BLaER1 treated with 17β-estradiol and CSF1 and Interleukin-3, amounts not matched to agents 10 nM and 100 nM (cell line): ENCODE measurements at regions not wholly inside any gene's neighbourhood (a gene's known extent, or its start where the extent isn't known, plus 50 kb on each side); places are given as distances from the start of the nearest gene placed in this dataset.

Experiments
- H3K27ac ChIP-seq, 11 experiments: shearing (Covaris generic); formaldehyde crosslinking; 2 replicates each; pipeline ENCODE4 v1.8.1; 2022
- H3K27me3 ChIP-seq, 11 experiments: shearing (Covaris generic); formaldehyde crosslinking; 2 replicates each; pipeline ENCODE4 v1.8.1; 2022
- H3K36me3 ChIP-seq, 11 experiments: shearing (Covaris generic); formaldehyde crosslinking; 2 replicates each; pipeline ENCODE4 v1.8.1; 2022
- H3K4me1 ChIP-seq, 10 experiments: shearing (Covaris generic); formaldehyde crosslinking; 2 replicates each; pipeline ENCODE4 v1.8.1; 2022
- H3K4me2 ChIP-seq, 11 experiments: shearing (Covaris generic); formaldehyde crosslinking; 2 replicates each; pipeline ENCODE4 v1.8.1; 2022
- H3K4me3 ChIP-seq, 10 experiments: shearing (Covaris generic); formaldehyde crosslinking; 2 replicates each; pipeline ENCODE4 v1.8.1; 2022
- H3K9ac ChIP-seq, 11 experiments: shearing (Covaris generic); formaldehyde crosslinking; 2 replicates each; pipeline ENCODE4 v1.8.1; 2022
- H3K9me3 ChIP-seq, 11 experiments: shearing (Covaris generic); formaldehyde crosslinking; replicated peaks in 1 of 11; 2 replicates each; pipeline ENCODE4 v1.8.1; 2022
- H4K20me1 ChIP-seq, 11 experiments: shearing (Covaris generic); formaldehyde crosslinking; 2 replicates each; pipeline ENCODE4 v1.8.1; 2022
- Cebpa-rat ChIP-seq, 11 experiments: shearing (Covaris generic); IDR thresholded peaks; 2 replicates each; pipeline ENCODE4 v1.8.1; 2022

DNA sequence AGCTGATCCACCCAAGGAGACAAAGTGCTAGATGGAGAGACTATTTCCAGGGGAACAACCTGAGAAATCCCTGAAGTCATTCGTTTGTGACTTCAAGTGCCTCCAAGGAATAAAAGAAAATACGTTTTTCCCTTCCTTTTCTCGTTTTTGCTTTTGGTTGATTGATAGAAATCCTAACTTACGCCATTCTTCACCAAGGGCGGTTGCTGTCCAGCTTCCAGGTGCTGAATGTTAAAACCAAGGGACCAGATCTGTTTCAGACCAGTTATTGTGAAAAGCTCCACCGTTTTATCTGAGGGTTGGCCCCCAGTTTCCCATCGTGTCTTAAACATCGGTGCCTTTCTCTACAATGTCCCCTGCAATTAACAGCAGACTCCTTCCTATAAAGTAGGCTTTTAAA is 600.7 kb upstream of the SGCD start:
- H3K9ac ChIP-seq = no peak overlapping the region

DNA sequence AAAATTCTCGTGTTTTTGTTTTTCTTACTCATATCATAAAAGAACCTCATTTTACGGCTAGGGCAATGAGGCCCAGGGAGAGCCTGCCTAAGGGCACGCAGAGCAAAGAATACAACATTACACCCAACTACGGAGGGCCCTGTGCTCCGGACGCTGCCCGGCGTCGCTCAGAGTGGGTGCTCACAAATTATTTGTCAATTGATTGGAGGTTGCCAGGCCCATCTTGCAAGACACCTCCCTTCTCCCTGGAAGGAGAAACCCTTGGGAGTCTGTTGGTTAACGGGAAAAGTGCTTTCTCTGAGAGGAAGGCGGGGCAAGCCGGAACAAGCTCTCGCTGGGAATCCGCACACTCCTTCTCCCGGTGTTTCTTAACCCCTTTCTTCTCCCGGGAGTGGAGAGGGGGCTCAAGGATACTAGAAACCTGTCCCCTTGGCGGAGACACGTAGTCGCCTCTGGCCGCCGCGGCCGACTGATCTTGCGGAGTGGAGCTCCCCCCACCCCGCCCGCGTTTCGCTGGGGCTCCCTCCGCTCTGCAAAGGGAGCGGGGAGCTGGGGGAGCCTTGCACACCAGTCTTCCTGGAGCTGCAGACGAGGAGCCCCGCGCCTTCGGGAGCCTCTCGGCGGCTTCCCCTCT is 599.3 kb upstream of the SGCD start:
- no peak overlapping the region for H3K4me2 ChIP-seq

More for the DNA sequence above, 600.7 kb upstream of the SGCD start:
- H3K27me3 ChIP-seq = no peaks in the 10 kb centered on the region
- H3K4me1 ChIP-seq = no peaks in the 10 kb centered on the region; a peak in 1 of 20 replicates
- H3K4me3 ChIP-seq = no peak overlapping the region
- TF ChIP-seq Cebpa-rat (IDR thresholded peaks at IDR 0.05) = no peak
- no peaks in the 10 kb centered on the region for H3K36me3 ChIP-seq
- H3K4me2 ChIP-seq = no peak overlapping the region; a peak in 1 of 22 replicates
- H3K9me3 ChIP-seq = peaks cover 21 to 31% (median 26%) of the 10 kb centered on the region in 11 experiments
- H4K20me1 ChIP-seq = no peaks in the 10 kb centered on the region
- H3K27ac ChIP-seq = no peak overlapping the region

DNA sequence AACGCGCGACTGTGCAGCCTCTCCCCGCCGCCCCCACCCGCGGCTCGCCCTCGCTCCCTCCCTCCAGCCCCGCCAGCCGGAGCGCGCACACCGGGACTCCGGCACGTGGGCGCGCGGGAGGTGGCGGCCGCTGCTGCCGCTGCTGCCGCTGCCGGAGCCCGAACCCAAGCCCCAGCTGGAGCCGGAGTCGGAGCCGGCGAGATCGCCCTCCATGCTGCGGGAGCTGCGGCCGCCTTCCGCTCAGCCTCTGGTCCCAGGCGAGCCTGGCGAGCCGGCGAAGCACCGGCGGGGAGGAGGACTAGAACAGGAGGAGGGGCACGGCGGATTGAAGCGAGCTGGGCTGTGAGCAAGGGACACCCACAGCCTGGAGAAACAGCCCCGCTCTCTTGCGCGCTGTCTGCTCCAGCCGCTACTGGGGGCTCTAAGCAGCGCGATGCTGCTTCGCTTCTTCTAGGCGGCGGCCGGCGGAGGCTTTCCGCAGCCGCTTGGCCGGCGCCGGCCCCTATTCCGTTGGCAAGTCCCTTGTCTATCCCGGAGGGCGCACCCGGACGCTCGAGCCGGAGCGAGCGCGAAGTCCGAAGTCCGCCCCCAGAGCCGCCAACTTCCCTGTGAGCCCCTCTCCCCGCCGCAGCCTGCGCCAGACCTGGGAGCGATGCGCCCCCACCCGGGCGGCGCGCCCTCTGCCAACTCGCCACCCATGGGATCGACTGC is 598.7 kb upstream of the SGCD start:
- Histone ChIP-seq H3K4me1 (no peaks in the 10 kb centered on the region; a peak in 1 of 20 replicates), H3K9me3 (peaks cover 21 to 31% (median 26%) of the 10 kb centered on the region in 11 experiments), H3K27ac (no peak overlapping the region), H3K27me3 (no peaks in the 10 kb centered on the region), H3K4me2 (no peak overlapping the region), H3K4me3 (no peak overlapping the region), H3K36me3 (no peaks in the 10 kb centered on the region), H4K20me1 (no peaks in the 10 kb centered on the region), H3K9ac (no peak overlapping the region)
- no peak for TF ChIP-seq Cebpa-rat (IDR thresholded peaks at IDR 0.05)

More for the DNA sequence above, 599.3 kb upstream of the SGCD start:
- Histone ChIP-seq H3K4me1 (no peaks in the 10 kb centered on the region; a peak in 1 of 20 replicates), H3K9me3 (peaks cover 21 to 31% (median 26%) of the 10 kb centered on the region in 11 experiments), H3K4me3 (no peak overlapping the region), H3K36me3 (no peaks in the 10 kb centered on the region), H3K27me3 (no peaks in the 10 kb centered on the region), H3K27ac (no peak overlapping the region), H3K9ac (no peak overlapping the region), H4K20me1 (no peaks in the 10 kb centered on the region)
- TF ChIP-seq Cebpa-rat (IDR thresholded peaks at IDR 0.05) = no peak

DNA sequence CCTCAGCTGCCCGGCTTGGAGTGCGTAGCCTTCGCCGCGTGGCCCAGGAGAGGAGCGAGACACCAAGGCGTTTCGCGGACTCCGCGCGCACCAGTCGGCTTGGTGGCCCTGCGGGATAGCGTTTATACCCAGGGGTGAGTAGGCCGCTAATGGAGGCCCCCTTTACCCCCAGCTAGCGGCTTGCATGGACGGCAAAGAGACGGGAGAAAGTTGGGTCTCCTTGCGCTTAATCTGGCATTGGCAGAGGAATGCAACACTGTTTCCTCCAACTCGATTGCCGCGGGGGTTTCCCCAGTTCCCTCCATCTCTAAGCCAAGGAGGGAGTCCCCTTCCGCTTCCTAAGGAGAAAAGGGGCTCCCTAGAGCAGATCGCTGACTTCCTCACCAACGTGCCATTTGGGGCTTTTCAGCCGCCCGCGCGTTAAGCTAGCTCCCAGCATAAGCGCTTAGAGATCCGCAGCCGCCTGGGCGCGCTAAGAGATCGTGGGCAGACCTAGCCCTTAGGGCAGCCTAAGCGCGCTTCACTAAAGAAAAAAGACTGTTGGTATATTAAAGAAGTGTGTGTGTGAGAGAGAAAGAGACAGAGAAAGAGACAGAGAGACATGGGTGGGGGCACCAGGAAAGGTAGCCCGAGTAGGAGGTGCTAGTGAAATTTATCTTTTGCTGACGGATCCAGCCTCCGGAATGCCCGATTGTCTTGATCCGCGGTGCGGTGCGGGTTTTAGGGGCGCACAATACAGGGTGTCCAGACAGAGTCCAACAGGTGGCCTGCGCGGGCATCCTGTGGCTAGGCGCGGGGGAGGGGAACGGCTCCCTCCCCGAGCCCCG is 597.9 kb upstream of the SGCD start:
- H3K27me3 ChIP-seq = no peaks in the 10 kb centered on the region

DNA sequence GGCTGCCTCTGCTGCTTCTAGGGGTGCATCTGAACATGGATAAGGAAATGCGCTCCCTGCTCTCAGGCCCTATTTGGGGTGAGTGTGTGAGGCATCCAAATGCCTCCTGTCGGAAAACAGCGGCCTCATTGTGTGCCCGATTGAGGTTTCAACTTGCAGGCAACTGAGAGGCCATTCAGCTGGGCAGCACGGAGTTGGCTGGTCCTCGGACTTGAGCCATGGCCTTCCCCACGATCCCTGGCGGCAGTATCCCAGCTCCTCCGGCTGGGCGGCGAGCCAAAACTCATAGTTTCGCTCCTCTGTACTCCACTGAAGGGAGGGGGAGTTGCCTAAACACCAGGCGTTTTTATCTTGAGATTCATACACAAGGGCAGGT is 597.3 kb upstream of the SGCD start:
- H3K9ac ChIP-seq = no peak overlapping the region
- H3K27me3 ChIP-seq = no peaks in the 10 kb centered on the region
- no peaks in the 10 kb centered on the region; a peak in 1 of 20 replicates for H3K4me1 ChIP-seq
- TF ChIP-seq Cebpa-rat (IDR thresholded peaks at IDR 0.05) = no peak
- H3K36me3 ChIP-seq = no peaks in the 10 kb centered on the region
- peaks cover 21 to 31% (median 26%) of the 10 kb centered on the region in 11 experiments for H3K9me3 ChIP-seq
- no peak overlapping the region for H3K27ac ChIP-seq
- H4K20me1 ChIP-seq = no peaks in the 10 kb centered on the region
- no peak overlapping the region for H3K4me2 ChIP-seq
- no peak overlapping the region for H3K4me3 ChIP-seq

More for the DNA sequence above, 597.9 kb upstream of the SGCD start:
- H3K4me1 ChIP-seq = no peaks in the 10 kb centered on the region; a peak in 1 of 20 replicates
- peaks cover 21 to 31% (median 26%) of the 10 kb centered on the region in 11 experiments for H3K9me3 ChIP-seq
- H3K9ac ChIP-seq = no peak overlapping the region
- no peaks in the 10 kb centered on the region for H4K20me1 ChIP-seq
- no peak for TF ChIP-seq Cebpa-rat (IDR thresholded peaks at IDR 0.05)
- no peak overlapping the region for H3K4me3 ChIP-seq
- no peak overlapping the region for H3K27ac ChIP-seq
- no peaks in the 10 kb centered on the region for H3K36me3 ChIP-seq
- H3K4me2 ChIP-seq = no peak overlapping the region

DNA sequence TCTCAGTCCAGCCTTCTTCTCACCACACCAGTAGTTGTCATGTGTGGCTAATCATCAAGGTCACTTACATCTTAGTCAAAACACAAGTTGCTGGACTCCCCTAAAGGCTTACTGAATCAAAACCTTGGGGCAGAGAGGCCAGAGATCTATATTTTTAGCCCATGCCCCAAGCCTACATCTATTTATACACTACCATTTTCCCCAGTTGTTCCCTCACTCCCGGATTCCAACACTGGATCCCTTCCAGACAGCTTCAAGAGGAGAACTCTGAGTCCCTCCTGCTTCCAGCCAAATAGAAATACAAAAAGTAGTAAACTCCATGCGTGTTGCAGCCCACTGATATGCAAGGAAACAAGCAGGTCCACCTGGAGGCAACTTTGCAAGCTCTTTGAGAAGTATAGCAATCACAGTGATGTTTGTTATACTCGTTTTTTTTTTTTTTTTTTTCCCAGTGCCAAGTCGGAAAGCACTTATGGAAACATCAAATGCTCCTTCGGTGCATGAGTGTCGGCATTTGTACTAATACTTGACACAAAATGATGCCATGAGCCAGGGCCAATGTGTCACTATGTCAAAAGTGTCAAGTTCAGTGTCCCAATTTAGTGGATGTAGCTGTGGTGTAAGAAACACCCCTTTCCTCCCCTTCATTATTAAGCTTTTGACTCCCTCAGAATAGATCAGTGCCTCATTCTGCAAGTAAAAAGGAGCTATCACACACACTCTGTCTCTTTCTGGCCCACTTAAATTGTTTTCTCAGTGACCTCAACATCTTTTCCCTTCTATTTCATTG is 594.2 kb upstream of the SGCD start:
- no peaks in the 10 kb centered on the region for H3K27me3 ChIP-seq
- peaks cover 19 to 23% (median 22%) of the 10 kb centered on the region in 11 experiments for H3K9me3 ChIP-seq
- no peak overlapping the region for H3K4me3 ChIP-seq
- no peaks in the 10 kb centered on the region for H3K36me3 ChIP-seq
- H3K4me1 ChIP-seq = no peaks in the 10 kb centered on the region
- no peak overlapping the region for H3K4me2 ChIP-seq
- no peak for TF ChIP-seq Cebpa-rat (IDR thresholded peaks at IDR 0.05)
- no peaks in the 10 kb centered on the region for H4K20me1 ChIP-seq
- no peak overlapping the region for H3K27ac ChIP-seq
- H3K9ac ChIP-seq = no peak overlapping the region

DNA sequence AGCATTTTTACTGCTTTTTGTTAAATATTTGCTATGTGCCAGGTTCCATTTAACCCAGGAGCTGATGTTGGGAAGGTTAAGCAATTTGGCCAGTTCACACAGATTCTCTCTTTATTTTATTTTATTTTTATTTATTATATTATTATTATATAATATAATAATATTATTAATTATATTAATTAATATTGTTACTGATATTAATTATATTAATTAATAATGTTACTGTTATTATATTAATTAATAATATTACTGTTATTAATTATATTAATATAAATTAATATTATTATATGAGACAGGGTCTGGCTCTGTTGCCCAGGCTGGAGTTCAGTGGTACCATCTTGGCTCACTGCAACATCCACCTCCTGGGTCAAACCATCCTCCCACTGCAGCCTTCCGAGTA is 593.0 kb upstream of the SGCD start:
- H3K27me3 ChIP-seq = no peaks in the 10 kb centered on the region
- peaks cover 8 to 11% (median 10%) of the 10 kb centered on the region in 11 experiments for H3K9me3 ChIP-seq
- H3K4me1 ChIP-seq = no peaks in the 10 kb centered on the region
- no peak overlapping the region for H3K4me3 ChIP-seq
- no peak overlapping the region for H3K9ac ChIP-seq
- H3K4me2 ChIP-seq = no peak overlapping the region
- no peak overlapping the region for H3K27ac ChIP-seq
- no peaks in the 10 kb centered on the region for H3K36me3 ChIP-seq
- no peaks in the 10 kb centered on the region for H4K20me1 ChIP-seq
- no peak for TF ChIP-seq Cebpa-rat (IDR thresholded peaks at IDR 0.05)

DNA sequence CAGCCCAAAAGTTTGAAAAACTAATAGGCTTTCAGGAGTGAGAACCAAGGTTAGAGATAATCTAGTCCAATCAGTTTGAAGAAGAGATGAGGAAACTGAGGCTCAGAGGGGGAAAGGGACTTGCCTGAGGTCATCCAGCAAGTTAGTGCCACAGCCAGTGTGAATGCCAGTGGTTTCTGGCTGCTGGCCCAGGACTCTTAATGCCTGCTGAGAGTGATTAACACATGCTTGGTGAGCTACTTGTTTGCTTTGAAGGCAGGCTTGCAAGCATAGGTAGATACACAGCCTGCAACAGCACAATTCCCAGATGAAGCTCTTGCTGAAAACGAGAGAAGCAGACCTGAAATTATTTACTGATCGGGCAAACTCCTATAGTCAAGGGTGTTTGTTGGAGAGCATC is 591.6 kb upstream of the SGCD start:
- H3K4me2 ChIP-seq = no peak overlapping the region
- no peaks in the 10 kb centered on the region for H3K27me3 ChIP-seq
- H3K9me3 ChIP-seq = no peaks in the 10 kb centered on the region
- no peak for TF ChIP-seq Cebpa-rat (IDR thresholded peaks at IDR 0.05)
- no peaks in the 10 kb centered on the region for H3K4me1 ChIP-seq
- H3K9ac ChIP-seq = no peak overlapping the region
- no peaks in the 10 kb centered on the region for H4K20me1 ChIP-seq
- H3K27ac ChIP-seq = no peak overlapping the region
- H3K4me3 ChIP-seq = no peak overlapping the region
- no peaks in the 10 kb centered on the region for H3K36me3 ChIP-seq

DNA sequence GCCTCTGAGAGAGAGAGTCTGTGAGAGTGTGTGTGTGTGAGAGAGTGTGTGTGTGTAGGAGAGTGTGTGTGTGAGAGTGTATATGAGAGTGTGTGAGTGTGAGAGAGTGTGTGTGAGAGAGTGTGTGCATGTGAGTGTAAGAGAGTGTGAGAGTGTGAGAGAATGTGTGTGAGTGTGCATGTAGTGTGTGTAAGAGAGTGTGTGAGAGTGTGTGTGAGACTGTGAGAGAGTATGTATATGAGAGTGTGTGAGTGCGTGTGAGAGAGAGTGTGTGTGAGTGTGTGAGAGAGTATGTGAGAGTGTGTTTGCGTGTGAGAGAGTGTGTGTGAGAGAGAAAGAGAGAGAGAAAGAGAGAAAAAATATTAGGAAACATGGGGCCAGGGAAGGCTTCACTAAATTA is 588.3 kb upstream of the SGCD start:
- Histone ChIP-seq H3K4me3 (no peak overlapping the region), H3K4me2 (no peak overlapping the region), H3K27me3 (no peaks in the 10 kb centered on the region), H4K20me1 (no peaks in the 10 kb centered on the region), H3K4me1 (0 out of 20 replicates have a peak, but pooled peaks cover 0 to under 1% (median 0%) of the 10 kb centered on the region in 10 experiments), H3K9me3 (no peaks in the 10 kb centered on the region), H3K9ac (no peak overlapping the region), H3K36me3 (no peaks in the 10 kb centered on the region), H3K27ac (no peak overlapping the region)
- no peak for TF ChIP-seq Cebpa-rat (IDR thresholded peaks at IDR 0.05)
